GM12874 (cell line): ENCODE measurements at regions not wholly inside any gene's neighbourhood (a gene's known extent, or its start where the extent isn't known, plus 50 kb on each side); places are given as distances from the start of the nearest gene placed in this dataset.

ENCODE experiments used
- TF ChIP-seq, protein P1 (sequence below): IDR thresholded peaks from 2 replicates; pipeline ENCODE4 v1.5.1; 2011; ENCODE audit warnings: low read depth, mild to moderate bottlenecking, control low read depth, low read length, moderate library complexity; ENCODE audit not compliant: insufficient read depth

GRCh38 chr16:48919791-48920190 lies 309.8 kb upstream of the N4BP1 start:
- TF ChIP-seq, protein P1, sequence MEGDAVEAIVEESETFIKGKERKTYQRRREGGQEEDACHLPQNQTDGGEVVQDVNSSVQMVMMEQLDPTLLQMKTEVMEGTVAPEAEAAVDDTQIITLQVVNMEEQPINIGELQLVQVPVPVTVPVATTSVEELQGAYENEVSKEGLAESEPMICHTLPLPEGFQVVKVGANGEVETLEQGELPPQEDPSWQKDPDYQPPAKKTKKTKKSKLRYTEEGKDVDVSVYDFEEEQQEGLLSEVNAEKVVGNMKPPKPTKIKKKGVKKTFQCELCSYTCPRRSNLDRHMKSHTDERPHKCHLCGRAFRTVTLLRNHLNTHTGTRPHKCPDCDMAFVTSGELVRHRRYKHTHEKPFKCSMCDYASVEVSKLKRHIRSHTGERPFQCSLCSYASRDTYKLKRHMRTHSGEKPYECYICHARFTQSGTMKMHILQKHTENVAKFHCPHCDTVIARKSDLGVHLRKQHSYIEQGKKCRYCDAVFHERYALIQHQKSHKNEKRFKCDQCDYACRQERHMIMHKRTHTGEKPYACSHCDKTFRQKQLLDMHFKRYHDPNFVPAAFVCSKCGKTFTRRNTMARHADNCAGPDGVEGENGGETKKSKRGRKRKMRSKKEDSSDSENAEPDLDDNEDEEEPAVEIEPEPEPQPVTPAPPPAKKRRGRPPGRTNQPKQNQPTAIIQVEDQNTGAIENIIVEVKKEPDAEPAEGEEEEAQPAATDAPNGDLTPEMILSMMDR: no peak

GRCh38 chr16:48918520-48919258 lies 308.7 kb upstream of the N4BP1 start:
- TF ChIP-seq, protein P1: no peak

GRCh38 chr16:48916566-48916965 lies 306.6 kb upstream of the N4BP1 start:
- TF ChIP-seq, protein P1: no peak

- TF ChIP-seq, protein P1: no peak
Observed at GRCh38 chr16:48914070-48914469, 304.1 kb upstream of the N4BP1 start.

DNA sequence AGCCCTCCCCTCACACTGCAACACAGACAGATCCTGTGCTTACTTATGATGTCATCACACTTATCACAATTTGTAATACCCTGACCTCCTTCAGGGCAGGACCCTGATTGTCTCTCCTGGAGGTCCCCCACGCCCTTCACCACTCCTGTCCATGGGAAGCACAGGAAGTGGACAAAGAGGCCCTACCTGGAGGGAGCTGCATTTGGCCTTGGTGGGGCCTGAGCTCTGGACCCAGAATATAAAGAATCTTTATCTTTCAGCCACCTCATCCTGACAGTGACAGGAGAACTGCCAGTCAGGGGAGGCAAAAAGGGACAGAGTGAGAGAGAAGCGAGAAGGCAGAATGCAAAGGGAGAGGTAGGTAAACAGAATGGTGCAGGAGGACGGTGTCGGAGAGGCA lies 303.4 kb upstream of the N4BP1 start:
- TF ChIP-seq, protein P1: no peak

DNA sequence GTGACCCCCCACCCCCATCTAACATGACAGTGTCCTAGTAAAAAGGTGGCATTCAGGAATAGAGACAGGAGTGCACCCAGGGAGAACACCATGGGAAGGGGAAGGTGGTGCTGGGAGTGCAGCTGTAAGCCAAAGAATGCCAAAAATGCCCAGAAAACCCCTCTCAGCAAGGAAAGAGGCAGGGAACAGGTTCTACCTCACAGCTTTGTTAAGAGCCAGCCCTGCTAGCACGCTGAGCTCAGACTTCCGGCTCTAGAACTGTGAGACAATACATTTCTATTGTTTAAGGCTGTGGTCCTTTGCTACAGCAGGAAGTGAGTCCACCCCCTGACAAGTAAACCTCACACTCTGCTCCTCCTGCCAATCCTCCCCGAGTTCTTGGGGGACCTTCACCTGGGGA lies 302.4 kb upstream of the N4BP1 start:
- TF ChIP-seq, protein P1: no peak

DNA sequence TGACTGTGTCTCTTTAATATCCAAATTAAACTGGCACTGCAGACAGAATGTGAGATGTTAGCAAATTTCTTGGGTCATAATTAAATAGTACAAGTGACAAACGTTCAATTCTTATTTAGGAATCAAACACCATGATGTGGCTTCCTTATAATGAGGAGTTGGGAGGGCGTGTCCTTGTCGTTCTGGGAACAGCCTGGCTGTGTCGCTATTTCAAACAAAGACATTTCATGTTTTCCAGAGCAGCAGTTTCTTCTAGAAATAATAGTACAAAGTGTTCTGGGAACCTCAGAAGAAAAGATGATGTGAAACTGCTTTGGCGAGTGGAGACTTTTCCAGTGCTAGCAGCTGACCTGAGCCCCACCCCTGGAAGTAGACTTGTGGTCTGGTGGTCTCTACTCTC lies 301.7 kb upstream of the N4BP1 start:
- TF ChIP-seq, protein P1: 0 out of 2 replicates have a peak, but pooled peaks have one; percentile 5
